ENCODE measurements at regions not wholly inside any gene's neighbourhood (a gene's known extent, or its start where the extent isn't known, plus 50 kb on each side); places are given as distances from the start of the nearest gene placed in this dataset.

GRCh38 chr7:12945901-12946300 is 258.5 kb downstream of the ARL4A start:
- TF ChIP-seq CTCF (IDR thresholded peaks at IDR 0.05; ENCODE audit: insufficient read depth, low read length, poor library complexity, severe bottlenecking) (no peak), EZH2phosphoT487 (conservative IDR thresholded peaks at IDR 0.05; ENCODE audit: low read length) (no peak)

Data from SU-DHL-6 (cell line).